Islet precursor cell (in vitro differentiated cells): ENCODE measurements at regions not wholly inside any gene's neighbourhood (a gene's known extent, or its start where the extent isn't known, plus 50 kb on each side); places are given as distances from the start of the nearest gene placed in this dataset.
"Not testable (repeated sequence)": the region's sequence is repeated elsewhere in the genome, so short reads cannot be mapped to it uniquely, and the experiment has no call there.

Experiments
- DNase-seq: peaks from one replicate; pipeline ENCODE4 v3.0.0-alpha.2; 2018

- no peak for DNase-seq
Observed at GRCh38 chr12:61137677-61138414, 1122.4 kb upstream of the USP15 start.

GRCh38 chr12:61138415-61138759, 1121.8 kb upstream of the USP15 start:
- no peak for DNase-seq

- DNase-seq, result no peak
Observed at GRCh38 chr12:61161961-61162360, 1098.2 kb upstream of the USP15 start.

- no peak for DNase-seq
Observed at GRCh38 chr12:61188801-61189595, 1071.2 kb upstream of the USP15 start.

- no peak for DNase-seq
Observed at GRCh38 chr12:61213646-61214045, 1046.6 kb upstream of the USP15 start.

- no peak for DNase-seq
Observed at GRCh38 chr12:61220337-61220736, 1039.9 kb upstream of the USP15 start.

GRCh38 chr12:61232040-61232439, 1028.2 kb upstream of the USP15 start:
- DNase-seq, result no peak

GRCh38 chr12:61250303-61250702, 1009.9 kb upstream of the USP15 start:
- DNase-seq, result no peak

- no peak for DNase-seq
Observed at GRCh38 chr12:61251076-61251475, 1009.1 kb upstream of the USP15 start.

- no peak for DNase-seq
Observed at GRCh38 chr12:61254225-61254624, 1006.0 kb upstream of the USP15 start.

GRCh38 chr12:61264294-61264693, 995.9 kb upstream of the USP15 start:
- not testable (repeated sequence) for DNase-seq

- no peak for DNase-seq
Observed at GRCh38 chr12:61267474-61267873, 992.7 kb upstream of the USP15 start.

- DNase-seq, result no peak
Observed at GRCh38 chr12:61272441-61272840, 987.8 kb upstream of the USP15 start.

GRCh38 chr12:61282790-61283575, 977.2 kb upstream of the USP15 start:
- DNase-seq, result no peak

- DNase-seq, result no peak
Observed at GRCh38 chr12:61290473-61290872, 969.7 kb upstream of the USP15 start.

- DNase-seq, result no peak
Observed at GRCh38 chr12:61291647-61292046, 968.6 kb upstream of the USP15 start.

- not testable (repeated sequence) for DNase-seq
Observed at GRCh38 chr12:61294011-61294410, 966.2 kb upstream of the USP15 start.

GRCh38 chr12:61301817-61302216, 958.4 kb upstream of the USP15 start:
- no peak for DNase-seq

- DNase-seq, result no peak
Observed at GRCh38 chr12:61302282-61302681, 957.9 kb upstream of the USP15 start.

GRCh38 chr12:61308220-61308619, 952.0 kb upstream of the USP15 start:
- no peak for DNase-seq

- no peak for DNase-seq
Observed at GRCh38 chr12:61311413-61311812, 948.8 kb upstream of the USP15 start.

GRCh38 chr12:61348871-61349270, 911.3 kb upstream of the USP15 start:
- no peak for DNase-seq

- no peak for DNase-seq
Observed at GRCh38 chr12:61355105-61355504, 905.1 kb upstream of the USP15 start.

GRCh38 chr12:61356485-61356884, 903.7 kb upstream of the USP15 start:
- no peak for DNase-seq
